Colonic mucosa (tissue), 4 donors: ENCODE measurements at regions not wholly inside any gene's neighbourhood (a gene's known extent, or its start where the extent isn't known, plus 50 kb on each side); places are given as distances from the start of the nearest gene placed in this dataset.
"Not testable (repeated sequence)": the region's sequence is repeated elsewhere in the genome, so short reads cannot be mapped to it uniquely, and the experiment has no call there.

Experiments
- DNase-seq: peaks from one replicate; pipeline ENCODE4 v3.0.0-alpha.2; 2020
- H3K27ac ChIP-seq: fragments of 200-600 bp; one replicate; pipeline ENCODE4 v1.8.0; 2021
- H3K27me3 ChIP-seq: fragments of 200-600 bp; one replicate; pipeline ENCODE4 v1.8.0; 2021
- H3K36me3 ChIP-seq: fragments of 200-600 bp; one replicate; pipeline ENCODE4 v1.8.0; 2021
- H3K4me1 ChIP-seq: fragments of 200-600 bp; one replicate; pipeline ENCODE4 v1.8.0; 2021; ENCODE audit warnings: mild to moderate bottlenecking
- H3K4me3 ChIP-seq: fragments of 200-600 bp; one replicate; pipeline ENCODE4 v1.8.0; 2021
- H3K9ac ChIP-seq, 2 donors: one replicate each; pipeline ENCODE4 v1.7.0; 2013; ENCODE audit warnings: control low read depth in 2 of 2, low read depth in 2 of 2, low read length in 2 of 2
- H3K9me3 ChIP-seq: fragments of 200-600 bp; one replicate; pipeline ENCODE4 v1.8.0; 2021
- CTCF ChIP-seq: fragments of 200-600 bp; IDR thresholded peaks from one replicate; pipeline ENCODE4 v1.8.0; 2022; ENCODE audit warnings: antibody characterized with exemption, mild to moderate bottlenecking
- intact Hi-C: fragments of 100-400 bp; cut with DNase I; formaldehyde crosslinking; loops from one replicate; pipeline ENCODE4 v1.14.1; 2022
- donor health status: healthy.
- donor health status: DM: no; HTN: no; CAD: no.
- donor health status: DM: no; HTN: no; CAD: no.

- H3K9ac ChIP-seq = no peak overlapping the region
- no peak for TF ChIP-seq CTCF
- H3K4me3 ChIP-seq = no peak overlapping the region
- H3K27me3 ChIP-seq = no peaks in the 10 kb centered on the region
- no peak overlapping the region for H3K27ac ChIP-seq
- H3K4me1 ChIP-seq = peaks cover 12% of the 10 kb centered on the region
- DNase-seq = no peak
- intact Hi-C loops = loop anchor here (10.0 kb wide), 1 partner anchor 125 kb away; the partner anchor contains the start of gene ANO1
- no peaks in the 10 kb centered on the region for H3K36me3 ChIP-seq
- H3K9me3 ChIP-seq = no peaks in the 10 kb centered on the region
Measured at GRCh38 chr11:69949327-69949726, 128.8 kb upstream of the ANO1 start.

GRCh38 chr11:69950120-69950519 lies 128.0 kb upstream of the ANO1 start:
- no peak overlapping the region for H3K9ac ChIP-seq
- peaks cover 12% of the 10 kb centered on the region for H3K4me1 ChIP-seq
- H3K27ac ChIP-seq = no peak overlapping the region
- no peaks in the 10 kb centered on the region for H3K27me3 ChIP-seq
- peak; percentile 50 for DNase-seq
- no peak for TF ChIP-seq CTCF
- no peaks in the 10 kb centered on the region for H3K9me3 ChIP-seq
- intact Hi-C loops = no loop called here
- H3K4me3 ChIP-seq = no peak overlapping the region
- no peaks in the 10 kb centered on the region for H3K36me3 ChIP-seq

GRCh38 chr11:69950621-69951020 lies 127.5 kb upstream of the ANO1 start:
- H3K9ac ChIP-seq = no peak overlapping the region
- intact Hi-C loops = no loop called here
- H3K36me3 ChIP-seq = no peaks in the 10 kb centered on the region
- H3K9me3 ChIP-seq = no peaks in the 10 kb centered on the region
- no peaks in the 10 kb centered on the region for H3K27me3 ChIP-seq
- peaks cover 12% of the 10 kb centered on the region for H3K4me1 ChIP-seq
- TF ChIP-seq CTCF = no peak
- no peak overlapping the region for H3K27ac ChIP-seq
- DNase-seq = no peak
- no peak overlapping the region for H3K4me3 ChIP-seq

- DNase-seq = no peak
- H3K4me1 ChIP-seq = peaks cover 12% of the 10 kb centered on the region
- H3K27me3 ChIP-seq = no peaks in the 10 kb centered on the region
Measured at GRCh38 chr11:69951821-69952220, 126.3 kb upstream of the ANO1 start.

GRCh38 chr11:69952229-69952975 lies 125.7 kb upstream of the ANO1 start:
- H3K4me1 ChIP-seq = peaks cover 12% of the 10 kb centered on the region
- H3K27ac ChIP-seq, H3K27me3 ChIP-seq, H3K9ac ChIP-seq, intact Hi-C loops, DNase-seq, H3K9me3 ChIP-seq, H3K36me3 ChIP-seq, H3K4me3 ChIP-seq: not testable (repeated sequence)

More at GRCh38 chr11:69951821-69952220, 126.3 kb upstream of the ANO1 start:
- Histone ChIP-seq H3K4me3 (no peak overlapping the region), H3K27ac (no peak overlapping the region), H3K36me3 (no peaks in the 10 kb centered on the region), H3K9ac (no peak overlapping the region), H3K9me3 (no peaks in the 10 kb centered on the region)
- TF ChIP-seq CTCF = no peak
- intact Hi-C loops = no loop called here

- no peak overlapping the region for H3K4me3 ChIP-seq
- H3K4me1 ChIP-seq = peaks cover 7% of the 10 kb centered on the region
- TF ChIP-seq CTCF = no peak
- H3K9me3 ChIP-seq = no peaks in the 10 kb centered on the region
- H3K27me3 ChIP-seq = no peaks in the 10 kb centered on the region
- intact Hi-C loops = no loop called here
- no peaks in the 10 kb centered on the region for H3K36me3 ChIP-seq
- no peak for DNase-seq
- no peak overlapping the region for H3K9ac ChIP-seq
- H3K27ac ChIP-seq = no peak overlapping the region
Measured at GRCh38 chr11:69953356-69953755, 124.8 kb upstream of the ANO1 start.
